HG03025 (cell line): ENCODE measurements at regions not wholly inside any gene's neighbourhood (a gene's known extent, or its start where the extent isn't known, plus 50 kb on each side); places are given as distances from the start of the nearest gene placed in this dataset.
A peak's percentile ranks its signal among the peaks of the same experiment; 100 is the strongest.
"Not testable (repeated sequence)": the region's sequence is repeated elsewhere in the genome, so short reads cannot be mapped to it uniquely, and the experiment has no call there.

ENCODE experiments used
- ATAC-seq: cut with Tn5 transposase; IDR thresholded peaks from one replicate; pipeline ENCODE4 v1.9.1; 2021; ENCODE audit warnings: mild to moderate bottlenecking, moderate library complexity; ENCODE audit not compliant: unreplicated experiment, low FRiP score

DNA sequence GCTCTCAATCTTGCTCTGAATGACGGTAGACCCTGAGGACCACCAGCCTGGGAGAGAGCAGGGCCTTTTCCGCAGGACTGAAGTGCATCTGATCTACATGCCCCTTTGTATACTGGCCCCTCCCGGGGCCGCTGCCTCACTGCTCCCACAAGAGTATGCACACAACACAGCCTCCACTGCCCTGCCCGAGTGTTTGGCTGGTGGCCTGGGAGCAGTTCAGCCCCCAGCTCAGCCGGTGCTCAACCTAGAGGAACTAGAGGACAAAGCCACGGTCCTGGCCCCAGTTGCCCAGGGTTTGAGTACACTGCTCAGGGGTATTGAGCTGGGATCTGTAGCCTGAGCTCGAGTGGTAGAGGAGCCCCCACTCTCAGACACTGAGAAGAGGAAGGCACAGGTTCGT lies 118.9 kb upstream of the CAB39 start:
- no peak for ATAC-seq

- ATAC-seq: no peak
These were observed 118.3 kb upstream of the CAB39 start for GRCh38 chr2:230594286-230594840.

GRCh38 chr2:230599853-230600252 lies 112.8 kb upstream of the CAB39 start:
- no peak for ATAC-seq

DNA sequence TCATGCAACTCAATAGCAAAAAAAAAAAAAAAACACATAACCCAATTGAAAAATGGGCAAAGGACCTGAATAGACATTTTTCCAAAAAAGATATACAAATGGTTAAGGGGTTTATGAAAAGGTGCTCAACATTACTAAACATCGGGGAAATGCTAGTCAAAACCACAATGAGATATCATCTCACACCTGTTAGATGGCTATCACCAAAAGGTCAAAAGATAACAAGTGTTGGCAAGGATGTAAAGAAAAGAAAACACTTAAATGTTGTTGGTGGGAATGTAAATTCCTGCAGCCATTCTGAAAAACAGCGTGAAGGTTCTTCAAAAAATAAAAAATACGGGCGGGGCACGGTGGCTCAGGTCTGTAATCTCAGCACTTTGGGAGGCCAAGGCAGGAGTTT lies 112.4 kb upstream of the CAB39 start:
- ATAC-seq: no peak

DNA sequence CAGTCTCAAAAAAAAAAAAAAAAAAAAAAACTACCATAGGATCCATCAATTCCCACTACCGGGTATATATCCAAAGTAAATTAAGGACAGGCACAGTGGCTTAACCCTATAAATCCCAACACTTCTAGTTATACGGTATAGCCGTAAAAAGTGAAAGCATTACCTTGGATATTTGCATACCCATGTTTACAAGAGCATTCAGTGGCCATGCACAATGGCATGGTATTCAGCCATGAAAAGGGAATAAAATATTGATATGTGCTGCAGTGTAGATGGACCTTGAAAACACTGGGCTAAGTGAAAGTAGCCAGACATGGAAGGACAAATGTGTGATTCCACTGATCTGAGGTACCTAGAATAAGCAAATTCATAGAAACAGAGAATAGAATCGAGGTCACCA lies 111.8 kb upstream of the CAB39 start:
- no peak for ATAC-seq

GRCh38 chr2:230601510-230601909 lies 111.1 kb upstream of the CAB39 start:
- peak; percentile 44 for ATAC-seq

DNA sequence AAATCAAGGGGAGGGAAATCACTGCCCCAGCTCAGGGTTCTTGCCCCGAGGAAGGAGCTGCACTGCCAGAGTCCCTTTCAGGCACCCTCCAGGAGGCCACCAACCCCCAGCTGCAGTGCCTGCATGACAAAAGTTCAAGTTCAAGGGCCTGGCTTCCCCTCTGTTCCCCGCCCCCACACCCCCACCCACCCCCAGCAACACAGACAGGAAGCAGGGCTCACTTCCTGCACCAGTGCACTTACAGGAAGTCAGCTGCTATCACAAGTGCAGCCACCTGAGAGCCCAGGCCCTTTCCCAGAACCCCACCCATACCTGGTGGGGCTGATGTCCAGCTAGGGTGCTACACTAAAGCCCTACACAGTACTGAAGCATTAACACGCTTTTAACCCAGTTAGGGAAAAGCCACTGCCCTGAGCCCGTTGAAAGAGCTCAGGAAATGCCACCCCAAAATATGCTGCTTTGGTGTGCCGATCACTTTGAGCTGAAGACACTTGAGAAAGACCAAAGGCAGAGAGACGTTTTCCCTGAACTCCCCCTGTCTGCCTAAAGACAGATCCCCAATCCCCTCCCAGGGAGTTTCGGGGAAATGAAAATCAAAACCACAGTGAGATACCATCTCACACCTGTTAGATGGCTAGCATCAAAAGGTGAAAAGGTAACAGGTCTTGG lies 109.9 kb upstream of the CAB39 start:
- ATAC-seq: peak; percentile 68

DNA sequence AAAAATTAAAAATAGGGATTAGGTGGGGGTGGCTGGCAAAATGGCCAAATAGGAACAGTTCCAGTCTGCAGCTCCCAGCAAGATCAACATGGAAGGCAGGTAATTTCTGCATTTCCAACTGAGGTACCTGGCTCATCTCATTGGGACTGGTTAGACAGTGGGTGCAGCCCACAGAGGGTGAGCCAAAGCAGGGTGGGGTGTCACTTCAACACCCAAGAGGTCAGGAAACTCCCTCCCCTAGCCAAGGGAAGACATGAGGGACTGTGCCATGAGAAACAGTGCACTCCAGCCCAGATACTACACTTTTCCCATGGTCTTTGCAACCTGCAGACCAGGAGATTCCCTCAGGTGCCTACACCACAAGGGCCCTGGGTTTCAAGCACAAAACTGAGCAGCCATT lies 109.3 kb upstream of the CAB39 start:
- ATAC-seq: not testable (repeated sequence)

GRCh38 chr2:230604158-230604557 lies 108.5 kb upstream of the CAB39 start:
- ATAC-seq: not testable (repeated sequence)

GRCh38 chr2:230614040-230614439 lies 98.6 kb upstream of the CAB39 start:
- ATAC-seq: no peak

GRCh38 chr2:230614913-230615332 lies 97.7 kb upstream of the CAB39 start:
- peak; percentile 89 for ATAC-seq

- not testable (repeated sequence) for ATAC-seq
These were observed 95.4 kb upstream of the CAB39 start for GRCh38 chr2:230617256-230617706.

GRCh38 chr2:230619491-230619890 lies 93.2 kb upstream of the CAB39 start:
- ATAC-seq: no peak

- not testable (repeated sequence) for ATAC-seq
These were observed 87.4 kb upstream of the CAB39 start for GRCh38 chr2:230625220-230625619.

DNA sequence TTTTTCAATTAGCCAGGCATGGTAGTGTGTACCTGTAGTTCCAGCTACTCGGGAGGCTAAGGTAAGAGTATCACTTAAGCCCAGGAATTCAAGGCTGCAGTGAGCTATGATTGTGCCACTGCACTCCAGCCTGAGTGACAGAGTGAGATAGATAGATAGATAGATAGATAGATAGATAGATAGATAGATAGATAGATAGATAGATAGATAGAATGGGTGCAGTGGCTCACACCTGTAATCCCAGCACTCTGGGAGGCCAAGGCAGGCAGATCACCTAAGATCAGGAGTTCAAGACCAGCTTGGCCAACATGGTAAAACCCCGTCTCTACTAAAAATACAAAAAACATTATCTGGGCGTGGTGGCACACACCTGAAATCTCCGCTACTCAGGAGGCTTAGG lies 85.6 kb upstream of the CAB39 start:
- not testable (repeated sequence) for ATAC-seq

- ATAC-seq: no peak
These were observed 84.6 kb upstream of the CAB39 start for GRCh38 chr2:230627806-230628724.

DNA sequence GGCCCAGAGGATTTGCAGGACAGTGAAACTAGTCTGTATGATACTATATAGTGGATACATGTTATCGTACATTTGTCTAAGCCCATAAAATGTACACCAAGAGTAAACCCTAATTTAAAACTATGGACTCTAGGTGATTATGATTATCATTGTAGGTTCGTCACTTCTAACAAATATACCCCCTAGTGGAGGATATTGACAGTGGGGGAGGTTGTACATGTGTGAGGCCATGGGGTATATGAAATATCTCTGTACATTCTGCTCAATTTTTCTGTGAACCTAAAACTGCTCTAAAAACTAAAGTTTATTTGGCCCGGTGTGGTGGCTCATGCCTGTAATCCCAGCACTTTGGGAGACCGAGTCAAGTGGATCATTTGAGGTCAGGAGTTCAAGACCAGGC lies 81.2 kb upstream of the CAB39 start:
- no peak for ATAC-seq

DNA sequence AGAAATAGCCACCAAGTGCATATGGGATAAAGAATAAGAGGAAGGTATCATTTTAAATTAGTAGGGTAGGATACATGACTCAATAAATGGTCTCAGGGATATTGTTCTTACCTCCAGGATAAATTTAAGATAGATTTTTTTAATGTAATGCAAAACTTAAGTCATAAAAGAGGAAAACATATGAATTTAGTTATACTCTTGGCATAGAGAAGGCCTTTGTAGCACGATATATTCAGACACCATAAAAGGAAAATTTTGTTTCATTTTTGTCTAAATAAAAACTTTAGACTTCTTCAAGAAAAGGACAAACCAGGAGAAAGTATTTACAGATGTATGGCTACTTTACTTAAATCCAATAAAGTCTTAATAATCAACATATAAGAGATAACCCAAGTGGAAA lies 78.5 kb upstream of the CAB39 start:
- no peak for ATAC-seq

- not testable (repeated sequence) for ATAC-seq
These were observed 77.8 kb upstream of the CAB39 start for GRCh38 chr2:230634721-230635313.

DNA sequence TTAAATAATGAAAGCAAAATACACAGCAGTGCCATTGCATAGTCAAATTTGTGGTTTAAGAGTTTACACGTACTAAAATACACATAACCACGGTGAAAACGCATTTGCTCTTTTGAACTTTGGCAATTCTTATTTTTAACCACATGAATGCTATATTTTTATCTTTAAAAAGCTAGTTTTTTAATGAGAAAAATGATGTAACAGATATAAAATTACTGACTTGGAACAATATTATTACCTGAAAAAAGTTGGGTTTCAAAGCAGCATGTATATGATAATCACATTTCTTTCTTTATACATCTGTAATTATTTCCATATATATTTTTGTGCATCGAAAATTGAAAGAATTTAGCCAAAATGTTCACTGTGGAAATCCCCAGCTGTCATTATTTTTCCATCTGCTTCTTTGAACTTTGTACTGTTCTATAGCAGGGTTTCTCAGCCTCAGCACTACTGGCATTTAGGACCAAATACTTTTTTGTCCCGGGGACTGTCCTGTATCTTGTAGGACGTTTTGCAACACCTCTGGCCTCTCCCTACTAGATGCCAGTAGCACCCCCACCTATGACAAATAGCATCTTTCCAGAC lies 75.9 kb upstream of the CAB39 start:
- no peak for ATAC-seq

GRCh38 chr2:230637486-230637885 lies 75.2 kb upstream of the CAB39 start:
- not testable (repeated sequence) for ATAC-seq
